Hindlimb muscle (tissue), 1 donor: ENCODE measurements at regions not wholly inside any gene's neighbourhood (a gene's known extent, or its start where the extent isn't known, plus 50 kb on each side); places are given as distances from the start of the nearest gene placed in this dataset.

Experiments used
- DNase-seq: peaks from one replicate; pipeline ENCODE4 v3.0.0-alpha.2; 2013

- no peak for DNase-seq
Measured at GRCh38 chrX:43589735-43590134, 66.4 kb upstream of the MAOA start.

- no peak for DNase-seq
Measured at GRCh38 chrX:43590150-43590549, 65.9 kb upstream of the MAOA start.

GRCh38 chrX:43592597-43592996, 63.5 kb upstream of the MAOA start:
- DNase-seq: peak; percentile 9

DNA sequence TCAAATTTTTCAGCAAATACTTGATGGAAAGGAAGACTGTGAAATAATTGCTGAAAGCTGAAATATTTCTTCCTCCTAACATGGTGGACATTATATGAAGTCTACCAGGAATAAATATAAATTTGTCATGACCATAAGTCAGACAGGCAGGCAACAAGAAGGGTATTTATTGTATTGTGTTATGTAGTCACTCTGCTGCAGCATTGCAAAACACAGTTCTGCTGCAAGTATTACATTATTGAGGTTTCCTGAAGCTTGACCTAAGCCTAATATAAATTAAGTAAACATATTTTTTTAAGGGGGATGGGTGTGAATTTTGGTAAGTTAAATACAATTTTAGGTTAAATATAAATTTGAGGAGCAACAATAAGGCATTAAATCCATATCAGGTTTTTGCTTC, 60.2 kb upstream of the MAOA start:
- no peak for DNase-seq

DNA sequence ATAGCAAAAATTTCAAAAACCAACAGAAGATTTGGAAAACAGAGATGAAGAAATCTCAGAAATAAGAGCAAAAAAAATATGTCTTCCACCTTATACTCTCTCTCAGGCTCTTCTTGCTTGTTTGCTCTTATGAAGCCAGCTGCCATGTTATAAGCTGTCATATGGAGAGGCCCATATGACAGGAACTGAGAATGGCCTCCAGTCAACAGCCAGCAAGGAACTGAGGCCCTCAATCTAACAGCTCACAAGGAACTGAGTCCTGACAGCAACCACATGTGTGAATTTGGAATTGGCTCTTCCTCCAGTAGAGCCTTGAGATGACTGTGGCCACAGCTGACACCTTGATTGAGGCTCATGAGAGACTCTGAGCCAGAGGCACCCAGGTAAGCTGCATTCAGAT, 51.3 kb upstream of the MAOA start:
- DNase-seq: no peak

- DNase-seq: no peak
Measured at GRCh38 chrX:43605351-43605750, 50.7 kb upstream of the MAOA start.
